GM12874 (cell line): ENCODE measurements at regions not wholly inside any gene's neighbourhood (a gene's known extent, or its start where the extent isn't known, plus 50 kb on each side); places are given as distances from the start of the nearest gene placed in this dataset.

ENCODE experiments used
- TF ChIP-seq, protein P1 (sequence below): IDR thresholded peaks from 2 replicates; pipeline ENCODE4 v1.5.1; 2011; ENCODE audit warnings: low read depth, mild to moderate bottlenecking, control low read depth, low read length, moderate library complexity; ENCODE audit not compliant: insufficient read depth

DNA sequence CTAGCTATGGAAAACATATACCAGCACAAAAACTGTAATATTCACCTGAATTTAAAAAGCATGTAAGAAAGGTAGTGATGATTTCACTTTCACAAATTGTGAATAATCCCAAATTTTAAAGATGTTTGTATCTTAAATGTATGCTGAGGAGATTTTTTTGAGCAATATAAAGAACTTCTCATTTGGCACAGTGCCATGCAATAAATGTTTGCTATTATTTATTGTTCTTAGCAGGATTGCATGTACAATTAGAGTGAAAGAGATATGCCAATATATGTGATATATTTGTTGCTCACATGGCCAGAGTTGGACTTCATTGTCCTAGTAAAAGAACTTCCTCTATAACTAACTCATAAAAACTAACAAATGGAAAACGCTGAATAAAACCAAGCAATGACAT is 895.1 kb upstream of the KCND2 start:
- TF ChIP-seq, protein P1, sequence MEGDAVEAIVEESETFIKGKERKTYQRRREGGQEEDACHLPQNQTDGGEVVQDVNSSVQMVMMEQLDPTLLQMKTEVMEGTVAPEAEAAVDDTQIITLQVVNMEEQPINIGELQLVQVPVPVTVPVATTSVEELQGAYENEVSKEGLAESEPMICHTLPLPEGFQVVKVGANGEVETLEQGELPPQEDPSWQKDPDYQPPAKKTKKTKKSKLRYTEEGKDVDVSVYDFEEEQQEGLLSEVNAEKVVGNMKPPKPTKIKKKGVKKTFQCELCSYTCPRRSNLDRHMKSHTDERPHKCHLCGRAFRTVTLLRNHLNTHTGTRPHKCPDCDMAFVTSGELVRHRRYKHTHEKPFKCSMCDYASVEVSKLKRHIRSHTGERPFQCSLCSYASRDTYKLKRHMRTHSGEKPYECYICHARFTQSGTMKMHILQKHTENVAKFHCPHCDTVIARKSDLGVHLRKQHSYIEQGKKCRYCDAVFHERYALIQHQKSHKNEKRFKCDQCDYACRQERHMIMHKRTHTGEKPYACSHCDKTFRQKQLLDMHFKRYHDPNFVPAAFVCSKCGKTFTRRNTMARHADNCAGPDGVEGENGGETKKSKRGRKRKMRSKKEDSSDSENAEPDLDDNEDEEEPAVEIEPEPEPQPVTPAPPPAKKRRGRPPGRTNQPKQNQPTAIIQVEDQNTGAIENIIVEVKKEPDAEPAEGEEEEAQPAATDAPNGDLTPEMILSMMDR, result no peak

DNA sequence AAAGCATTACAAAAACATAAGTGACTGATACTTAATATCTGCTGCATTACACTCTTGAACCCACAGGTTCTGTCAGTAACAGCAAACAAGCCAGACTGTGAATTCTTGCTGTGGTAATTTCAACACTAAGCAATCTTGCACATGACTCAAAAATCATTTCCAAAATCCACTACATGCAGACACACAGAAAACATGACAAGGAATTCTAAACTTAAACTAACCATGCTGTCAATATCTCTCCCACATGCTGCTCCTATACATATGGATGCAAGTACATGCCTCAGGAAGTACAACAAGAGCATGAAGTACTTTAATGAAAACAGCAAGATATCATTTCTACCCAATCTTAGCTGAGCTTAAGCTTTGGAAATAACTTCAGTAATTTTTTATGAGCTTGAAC is 890.2 kb upstream of the KCND2 start:
- TF ChIP-seq, protein P1, result no peak

DNA sequence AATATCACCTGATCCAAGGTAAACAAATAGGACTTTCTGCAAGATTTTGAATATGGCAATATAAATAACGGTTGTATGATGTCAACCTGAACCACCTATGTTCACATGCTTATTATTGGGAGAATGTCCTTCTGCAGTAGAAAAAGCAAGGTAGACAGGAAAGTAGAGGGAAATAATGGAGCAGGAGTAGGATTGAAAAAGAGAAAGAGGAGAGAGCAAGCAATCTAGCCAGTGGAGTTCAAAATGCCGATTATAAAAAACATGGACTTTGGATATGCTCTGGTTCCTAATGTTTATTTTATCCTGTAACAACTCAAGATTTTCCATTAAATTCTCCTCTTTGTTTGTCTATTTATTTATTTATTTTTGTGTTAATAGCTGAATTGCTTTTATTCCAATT is 878.0 kb upstream of the KCND2 start:
- TF ChIP-seq, protein P1, result no peak

DNA sequence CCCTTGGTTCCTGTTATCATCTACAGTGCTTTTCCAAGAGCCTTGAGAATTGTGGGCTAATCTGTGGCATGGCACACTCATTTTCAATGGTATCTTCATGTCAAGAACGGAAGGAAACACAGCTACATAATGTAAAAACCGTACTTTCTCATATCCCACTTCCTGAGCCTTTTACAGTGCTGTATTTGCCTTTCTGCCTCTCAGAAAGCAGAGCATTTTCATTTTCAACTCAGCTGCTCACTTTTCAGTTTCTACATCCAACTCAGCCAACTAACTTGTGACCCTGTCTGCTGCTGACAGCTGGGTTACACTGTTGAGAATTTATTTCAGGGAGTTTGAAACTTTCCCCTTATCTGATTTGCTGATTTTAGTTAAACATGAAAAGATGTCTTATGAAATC is 875.8 kb upstream of the KCND2 start:
- TF ChIP-seq, protein P1, result no peak

- TF ChIP-seq, protein P1, result no peak
Observed at GRCh38 chr7:119408596-119408995, 864.4 kb upstream of the KCND2 start.

DNA sequence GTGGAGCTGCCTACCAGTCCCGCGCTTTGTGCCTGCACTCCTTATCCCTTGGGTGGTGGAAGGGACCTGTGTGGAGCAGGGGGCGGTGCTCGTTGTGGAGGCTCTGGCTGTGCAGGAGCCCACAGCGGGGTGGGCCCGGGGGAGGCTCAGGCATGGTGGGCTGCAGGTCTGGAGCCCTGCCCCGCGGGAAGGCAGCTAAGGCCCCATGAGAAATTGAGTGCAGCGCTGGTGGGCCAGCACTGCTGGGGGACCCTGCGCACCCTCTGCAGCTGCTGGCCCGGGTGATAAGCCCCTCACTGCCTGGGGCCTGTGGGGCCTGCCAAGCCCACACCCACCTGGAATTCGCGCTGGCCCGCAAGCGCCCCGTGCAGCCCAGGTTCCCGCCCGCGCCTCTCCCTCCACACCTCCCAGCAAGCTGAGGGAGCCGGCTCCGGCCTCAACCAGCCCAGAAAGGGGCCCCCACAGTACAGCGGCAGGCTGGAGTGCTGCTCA is 859.6 kb upstream of the KCND2 start:
- TF ChIP-seq, protein P1, result no peak

GRCh38 chr7:119415682-119416081 is 857.3 kb upstream of the KCND2 start:
- TF ChIP-seq, protein P1, result no peak

- TF ChIP-seq, protein P1, result no peak
Observed at GRCh38 chr7:119421657-119422056, 851.3 kb upstream of the KCND2 start.
